GM21717 (cell line): ENCODE measurements at regions not wholly inside any gene's neighbourhood (a gene's known extent, or its start where the extent isn't known, plus 50 kb on each side); places are given as distances from the start of the nearest gene placed in this dataset.
"Not testable (repeated sequence)": the region's sequence is repeated elsewhere in the genome, so short reads cannot be mapped to it uniquely, and the experiment has no call there.

Experiments used
- ATAC-seq: cut with Tn5 transposase; IDR thresholded peaks from one replicate; pipeline ENCODE4 v1.9.1; 2021; ENCODE audit warnings: mild to moderate bottlenecking, moderate library complexity; ENCODE audit not compliant: unreplicated experiment

- no peak for ATAC-seq
These were observed 114.2 kb upstream of the NECTIN3 start for GRCh38 chr3:110957247-110958025.

GRCh38 chr3:110958313-110959147, 113.1 kb upstream of the NECTIN3 start:
- ATAC-seq, result no peak

- ATAC-seq, result no peak
These were observed 105.6 kb upstream of the NECTIN3 start for GRCh38 chr3:110965976-110966375.

- ATAC-seq, result no peak
These were observed 104.5 kb upstream of the NECTIN3 start for GRCh38 chr3:110966966-110967663.

- no peak for ATAC-seq
These were observed 103.5 kb upstream of the NECTIN3 start for GRCh38 chr3:110968076-110968475.

GRCh38 chr3:110969229-110970211, 102.1 kb upstream of the NECTIN3 start:
- ATAC-seq, result no peak

GRCh38 chr3:110971010-110971601, 100.5 kb upstream of the NECTIN3 start:
- no peak for ATAC-seq

GRCh38 chr3:110973263-110973895, 98.2 kb upstream of the NECTIN3 start:
- ATAC-seq, result no peak

GRCh38 chr3:110974902-110975301, 96.7 kb upstream of the NECTIN3 start:
- ATAC-seq, result no peak

GRCh38 chr3:110984456-110985250, 87.0 kb upstream of the NECTIN3 start:
- ATAC-seq, result no peak

- ATAC-seq, result no peak
These were observed 82.2 kb upstream of the NECTIN3 start for GRCh38 chr3:110989446-110989845.

GRCh38 chr3:110995461-110996231, 76.0 kb upstream of the NECTIN3 start:
- ATAC-seq, result no peak

GRCh38 chr3:110998766-110999165, 72.8 kb upstream of the NECTIN3 start:
- not testable (repeated sequence) for ATAC-seq

- not testable (repeated sequence) for ATAC-seq
These were observed 65.1 kb upstream of the NECTIN3 start for GRCh38 chr3:111006485-111006884.

GRCh38 chr3:111012388-111013248, 59.0 kb upstream of the NECTIN3 start:
- ATAC-seq, result no peak
